NB4 (cell line): ENCODE measurements at regions not wholly inside any gene's neighbourhood (a gene's known extent, or its start where the extent isn't known, plus 50 kb on each side); places are given as distances from the start of the nearest gene placed in this dataset.

ENCODE experiments used
- POLR2A ChIP-seq: IDR thresholded peaks from 2 replicates; pipeline ENCODE4 v1.6.1; 2011; ENCODE audit warnings: mild to moderate bottlenecking; ENCODE audit not compliant: insufficient read length; ENCODE audit errors: extremely low read depth
- TF ChIP-seq, protein P1 (sequence below): IDR thresholded peaks from one replicate; pipeline ENCODE4 v1.5.1; 2012; ENCODE audit warnings: low read depth, low read length

DNA sequence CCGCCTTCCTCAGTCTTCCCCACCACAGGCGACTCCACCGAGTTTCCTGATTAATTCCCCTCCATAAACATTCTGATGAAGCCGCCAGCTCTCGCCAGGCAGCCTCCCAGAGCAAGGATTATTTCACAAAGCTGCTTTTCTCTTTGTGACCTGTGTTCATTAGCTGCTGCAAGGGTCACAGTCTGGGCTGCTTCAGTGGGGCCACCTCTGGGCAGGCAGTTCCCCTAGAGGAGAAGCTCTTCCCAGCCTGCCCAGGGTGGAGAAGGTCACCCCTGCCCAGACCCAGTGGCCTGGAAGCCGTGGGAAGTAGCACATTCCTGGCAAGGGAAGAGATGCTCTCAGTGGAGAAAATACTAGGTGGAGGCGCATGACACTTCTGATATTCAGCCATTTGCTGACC is 58.4 kb upstream of the RAPGEF1 start:
- TF ChIP-seq, protein P1, sequence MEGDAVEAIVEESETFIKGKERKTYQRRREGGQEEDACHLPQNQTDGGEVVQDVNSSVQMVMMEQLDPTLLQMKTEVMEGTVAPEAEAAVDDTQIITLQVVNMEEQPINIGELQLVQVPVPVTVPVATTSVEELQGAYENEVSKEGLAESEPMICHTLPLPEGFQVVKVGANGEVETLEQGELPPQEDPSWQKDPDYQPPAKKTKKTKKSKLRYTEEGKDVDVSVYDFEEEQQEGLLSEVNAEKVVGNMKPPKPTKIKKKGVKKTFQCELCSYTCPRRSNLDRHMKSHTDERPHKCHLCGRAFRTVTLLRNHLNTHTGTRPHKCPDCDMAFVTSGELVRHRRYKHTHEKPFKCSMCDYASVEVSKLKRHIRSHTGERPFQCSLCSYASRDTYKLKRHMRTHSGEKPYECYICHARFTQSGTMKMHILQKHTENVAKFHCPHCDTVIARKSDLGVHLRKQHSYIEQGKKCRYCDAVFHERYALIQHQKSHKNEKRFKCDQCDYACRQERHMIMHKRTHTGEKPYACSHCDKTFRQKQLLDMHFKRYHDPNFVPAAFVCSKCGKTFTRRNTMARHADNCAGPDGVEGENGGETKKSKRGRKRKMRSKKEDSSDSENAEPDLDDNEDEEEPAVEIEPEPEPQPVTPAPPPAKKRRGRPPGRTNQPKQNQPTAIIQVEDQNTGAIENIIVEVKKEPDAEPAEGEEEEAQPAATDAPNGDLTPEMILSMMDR = no peak
- TF ChIP-seq POLR2A = no peak
